Renal cortical epithelial cell (primary cell): ENCODE measurements at regions not wholly inside any gene's neighbourhood (a gene's known extent, or its start where the extent isn't known, plus 50 kb on each side); places are given as distances from the start of the nearest gene placed in this dataset.

ENCODE experiments used
- DNase-seq: peaks from one replicate; pipeline ENCODE4 v3.0.0-alpha.2; 2011; ENCODE audit warnings: low read depth

- no peak for DNase-seq
These were observed 212.5 kb downstream of the SEMA6A start for GRCh38 chr5:116361979-116362577.

DNA sequence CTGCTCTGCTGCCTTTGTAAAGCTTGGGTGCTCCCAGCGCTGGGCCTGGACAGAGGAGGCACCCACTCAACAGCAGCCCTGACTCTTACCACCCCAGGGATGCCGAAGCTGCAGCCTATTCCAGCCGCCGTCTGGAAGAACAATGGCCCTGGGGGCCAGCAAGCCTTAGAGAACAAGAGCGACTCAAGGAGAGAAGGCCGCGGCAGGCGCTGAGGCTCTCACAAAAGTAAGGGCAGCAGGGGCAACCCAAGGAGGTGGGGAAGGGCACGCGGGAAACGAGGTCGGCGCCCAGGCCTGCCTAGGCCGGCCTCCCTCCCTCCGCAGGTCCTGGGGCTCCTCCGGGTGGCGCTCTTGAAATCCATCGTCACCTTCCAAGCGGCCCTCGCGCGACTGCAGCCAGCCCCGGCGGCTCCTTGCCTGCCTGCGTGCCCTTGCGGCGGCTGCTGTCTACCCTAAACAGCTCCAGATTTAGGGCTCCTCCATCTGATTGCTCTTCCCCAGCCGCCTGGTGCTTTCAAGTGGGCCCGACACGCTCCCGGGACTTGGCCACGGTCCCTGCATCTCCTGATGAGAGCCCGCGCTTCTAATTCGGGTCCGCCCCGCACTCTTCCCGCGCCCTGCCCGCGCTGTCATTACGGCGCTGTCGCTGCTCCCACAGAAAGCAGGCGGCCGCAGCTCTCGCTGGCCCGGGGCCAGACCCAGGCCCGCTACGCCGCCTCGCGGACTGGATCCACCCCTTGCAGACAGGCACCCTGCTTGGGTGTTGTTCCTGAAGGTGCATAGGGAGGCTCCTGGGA, 213.3 kb downstream of the SEMA6A start:
- peak; percentile 16 for DNase-seq

GRCh38 chr5:116360008-116360853, 214.4 kb downstream of the SEMA6A start:
- no peak for DNase-seq

DNA sequence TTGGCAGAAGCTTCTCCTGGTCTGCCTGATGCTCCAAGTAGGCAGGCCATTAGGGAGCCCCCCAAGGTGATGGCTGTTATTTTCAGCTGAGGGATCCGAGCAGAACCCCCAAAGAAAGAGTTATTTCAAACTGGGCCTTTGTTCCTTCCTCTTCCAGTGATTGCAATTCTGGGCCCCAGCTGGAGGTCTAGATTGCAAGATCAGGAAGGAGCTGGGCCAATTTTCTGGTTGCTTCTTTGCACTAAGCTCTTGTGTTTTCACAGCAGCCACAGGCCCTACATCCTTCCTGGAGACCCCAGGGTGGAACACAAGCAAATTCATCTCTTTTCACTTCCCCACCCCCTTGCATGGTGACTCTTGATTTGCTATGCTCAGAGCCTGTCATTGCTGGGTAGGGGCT, 215.0 kb downstream of the SEMA6A start:
- DNase-seq, result no peak

- no peak for DNase-seq
These were observed 215.7 kb downstream of the SEMA6A start for GRCh38 chr5:116358911-116359418.

DNA sequence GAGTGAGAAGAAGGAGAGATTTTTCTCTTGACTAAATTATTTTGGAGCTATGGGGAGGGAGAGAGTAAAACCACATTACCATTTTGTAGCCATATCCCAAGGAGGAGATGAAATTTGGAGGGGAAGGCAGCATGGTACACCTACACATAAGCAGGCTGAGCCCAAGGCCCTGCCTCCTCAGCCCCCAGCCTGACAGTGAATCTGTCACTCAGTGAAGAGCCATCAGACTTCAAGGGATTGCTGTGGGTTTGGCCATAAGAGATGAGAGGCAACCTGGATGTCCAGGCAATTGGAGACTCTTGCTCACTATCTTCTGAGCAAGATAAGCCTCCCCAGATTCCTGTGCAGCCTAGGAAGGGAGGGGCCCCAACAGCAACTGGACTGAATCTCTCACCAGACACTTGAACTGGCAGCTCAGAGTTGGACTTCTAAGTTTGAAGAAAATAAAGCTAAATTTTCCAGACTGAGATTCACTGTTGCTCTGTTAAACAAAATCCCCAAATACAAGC, 216.6 kb downstream of the SEMA6A start:
- DNase-seq, result no peak

DNA sequence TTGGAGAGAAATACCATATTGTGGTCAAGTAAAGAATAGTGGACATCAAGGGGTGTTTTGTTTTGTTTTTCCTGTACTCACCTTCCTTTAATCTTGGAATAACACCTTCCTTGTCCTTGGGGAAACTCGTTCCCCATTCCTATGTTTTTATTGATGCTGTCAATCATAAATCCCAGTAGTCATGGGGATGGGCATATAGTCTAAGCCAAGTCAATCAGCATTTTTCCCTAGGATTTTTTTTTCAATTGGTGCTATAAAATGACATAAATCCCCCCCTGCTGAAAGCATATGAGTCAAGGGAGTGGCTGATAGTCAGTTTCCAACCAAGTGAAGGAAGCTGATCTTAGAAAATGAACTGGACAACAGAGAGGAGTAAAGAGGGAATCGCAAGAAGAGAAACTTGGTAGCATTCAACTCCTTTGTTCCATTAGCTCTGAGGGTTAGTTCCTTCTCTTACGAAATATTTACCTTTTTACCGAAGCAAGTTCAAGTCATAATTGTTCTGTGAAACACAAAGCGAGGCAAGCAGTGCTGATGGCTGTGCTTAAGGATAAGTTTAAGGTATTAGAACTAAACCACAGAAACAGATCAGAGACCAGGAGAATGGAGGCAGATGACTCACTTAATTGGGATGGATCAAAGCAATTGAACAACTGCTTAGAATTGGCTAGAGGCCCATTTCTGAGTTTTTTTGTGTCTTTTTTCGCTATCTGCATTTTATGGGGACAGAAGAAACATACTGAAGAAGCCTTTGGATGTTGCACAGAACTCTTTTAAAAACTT, 218.6 kb downstream of the SEMA6A start:
- peak; percentile 63 for DNase-seq

GRCh38 chr5:116354699-116355098, 219.9 kb downstream of the SEMA6A start:
- no peak for DNase-seq

GRCh38 chr5:116347657-116348056, 227.0 kb downstream of the SEMA6A start:
- DNase-seq, result no peak

DNA sequence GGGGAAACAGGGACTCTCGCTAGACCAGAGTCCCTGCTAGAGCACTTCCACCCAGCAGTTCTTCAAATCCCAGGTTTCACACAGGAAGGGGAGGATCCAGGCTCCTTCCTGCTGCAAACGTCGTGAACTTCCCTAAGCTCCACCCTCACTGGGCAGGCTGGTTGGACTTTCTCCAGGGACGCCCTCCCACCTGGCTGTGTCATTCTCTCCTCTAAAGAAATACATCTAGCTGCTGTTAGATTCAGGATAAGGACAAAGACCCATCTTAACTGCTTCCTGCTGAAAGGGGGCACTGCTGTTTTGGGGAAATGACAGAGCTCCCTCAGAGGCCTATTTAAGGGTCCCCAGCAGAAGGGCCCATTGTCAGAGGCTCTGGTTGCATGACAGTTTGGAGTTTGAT, 230.7 kb downstream of the SEMA6A start:
- no peak for DNase-seq
